ENCODE measurements at regions not wholly inside any gene's neighbourhood (a gene's known extent, or its start where the extent isn't known, plus 50 kb on each side); places are given as distances from the start of the nearest gene placed in this dataset.

GRCh38 chr5:72621576-72621975 lies 114.4 kb upstream of the ZNF366 start:
- no peak for TF ChIP-seq CTCF (conservative IDR thresholded peaks at IDR 0.05; ENCODE audit: low read depth in 2 of 2)
- TF ChIP-seq EZH2phosphoT487 (IDR thresholded peaks at IDR 0.05; ENCODE audit: unreplicated experiment): no peak
